Effector memory CD8-positive, alpha-beta T cell (primary cell): ENCODE measurements at regions not wholly inside any gene's neighbourhood (a gene's known extent, or its start where the extent isn't known, plus 50 kb on each side); places are given as distances from the start of the nearest gene placed in this dataset.
A peak's percentile ranks its signal among the peaks of the same experiment; 100 is the strongest.

Source experiments
- ATAC-seq: fragments of 150-1000 bp; cut with Tn5 transposase; replicated peaks from 2 replicates; pipeline ENCODE4 v1.10.0; 2021; ENCODE audit warnings: mild to moderate bottlenecking, moderate library complexity
- DNase-seq, 3 experiments: peaks; one replicate each; pipeline ENCODE4 v3.0.0; 2021
- H3K27ac Mint-ChIP-seq, 2 donors: one replicate each; pipeline ENCODE4 v1.8.0; 2022; ENCODE audit warnings: mild to moderate bottlenecking in 2 of 2, mixed read lengths in 2 of 2, moderate library complexity in 2 of 2
- H3K27me3 Mint-ChIP-seq, 2 donors: one replicate each; pipeline ENCODE4 v1.8.0; 2022; ENCODE audit warnings: mixed read lengths in 2 of 2
- H3K36me3 Mint-ChIP-seq: one replicate; pipeline ENCODE4 v1.8.0; 2022; ENCODE audit warnings: mild to moderate bottlenecking, moderate library complexity, mixed read lengths; ENCODE audit not compliant: insufficient read depth
- H3K4me1 Mint-ChIP-seq, 2 donors: one replicate each; pipeline ENCODE4 v1.8.0; 2022; ENCODE audit warnings: low read depth in 2 of 2, mixed read lengths in 2 of 2
- H3K4me3 Mint-ChIP-seq, 2 donors: one replicate each; pipeline ENCODE4 v1.8.0; 2022; ENCODE audit warnings: mild to moderate bottlenecking in 2 of 2, mixed read lengths in 2 of 2, moderate library complexity in 2 of 2
- H3K9me3 Mint-ChIP-seq, 2 donors: one replicate each; pipeline ENCODE4 v1.8.0; 2022; ENCODE audit warnings: mixed read lengths in 2 of 2

DNA sequence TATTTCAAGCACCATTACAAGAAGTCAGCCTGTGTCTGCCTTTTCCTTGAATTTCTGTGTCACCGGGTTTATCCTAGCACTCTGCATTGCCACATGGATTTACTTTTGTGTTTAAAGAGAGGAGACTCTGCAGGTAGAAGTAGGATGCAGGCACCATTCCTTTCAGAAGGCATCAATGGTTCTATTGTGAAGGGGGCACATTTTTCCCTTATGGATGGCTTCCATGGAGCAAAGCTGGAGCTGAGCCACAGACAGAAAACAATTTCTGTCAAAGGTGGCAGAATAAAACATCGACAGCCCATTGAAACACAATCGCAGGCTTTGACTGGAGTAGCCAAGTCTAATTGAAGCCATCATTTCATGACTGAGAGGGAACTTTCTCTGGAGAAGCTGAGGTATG lies 288.0 kb upstream of the ANKH start:
- DNase-seq (no peak), ATAC-seq (no peak)
- H3K4me1 Mint-ChIP-seq: no peaks in the 10 kb centered on the region
- no peaks in the 10 kb centered on the region for H3K27me3 Mint-ChIP-seq
- H3K9me3 Mint-ChIP-seq: peaks cover 12 to 13% of the 10 kb centered on the region in 2 donors
- H3K27ac Mint-ChIP-seq: no peak overlapping the region
- H3K4me3 Mint-ChIP-seq: no peak overlapping the region
- no peaks in the 10 kb centered on the region for H3K36me3 Mint-ChIP-seq

DNA sequence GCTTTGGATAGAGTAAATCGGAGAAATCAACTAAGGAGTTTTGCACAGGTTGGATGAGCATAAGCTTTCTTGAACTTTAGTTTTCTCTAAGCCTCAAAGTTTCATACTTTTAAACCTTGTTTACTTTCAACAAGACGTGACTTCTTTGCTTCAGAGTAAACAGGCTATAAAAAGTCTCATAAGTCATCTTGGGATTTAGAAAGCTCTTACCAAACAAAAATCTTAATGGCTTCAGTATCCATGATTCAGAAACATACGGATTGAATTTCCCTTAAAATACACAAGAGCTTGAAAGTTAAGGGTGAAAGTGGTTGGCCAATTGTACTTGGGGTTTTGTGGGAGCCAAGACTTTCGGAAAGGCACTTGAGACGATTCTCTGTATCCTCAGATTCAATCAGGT lies 270.9 kb upstream of the ANKH start:
- H3K27ac Mint-ChIP-seq: no peak overlapping the region
- DNase-seq (no peak), ATAC-seq (no peak)
- no peaks in the 10 kb centered on the region for H3K36me3 Mint-ChIP-seq
- H3K27me3 Mint-ChIP-seq: no peaks in the 10 kb centered on the region
- H3K4me3 Mint-ChIP-seq: no peak overlapping the region
- peaks cover 0 to 16% of the 10 kb centered on the region in 2 donors for H3K9me3 Mint-ChIP-seq
- H3K4me1 Mint-ChIP-seq: no peaks in the 10 kb centered on the region

DNA sequence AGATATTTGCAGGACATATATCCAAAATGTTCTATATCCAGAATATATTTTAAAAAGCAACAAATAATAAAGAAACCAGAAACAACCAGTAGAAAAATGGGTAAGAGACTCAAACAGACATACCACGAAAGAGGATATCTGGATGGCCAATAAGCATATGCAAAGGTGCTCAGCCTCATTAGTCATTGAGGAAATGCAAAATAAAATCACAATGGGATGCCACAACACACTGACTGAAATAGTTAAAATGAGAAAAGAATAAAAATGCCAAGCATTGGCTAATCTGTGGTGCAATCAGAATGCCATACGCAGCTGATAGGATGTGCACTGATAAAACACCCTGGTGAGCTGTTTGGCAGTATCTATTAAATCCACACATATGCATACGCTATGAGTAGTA lies 265.8 kb upstream of the ANKH start:
- DNase-seq (no peak), ATAC-seq (no peak)
- Mint-ChIP-seq H3K27ac (no peak overlapping the region), H3K27me3 (no peaks in the 10 kb centered on the region), H3K4me1 (no peaks in the 10 kb centered on the region), H3K36me3 (no peaks in the 10 kb centered on the region), H3K9me3 (peaks cover 7 to 10% of the 10 kb centered on the region in 2 donors), H3K4me3 (no peak overlapping the region)

DNA sequence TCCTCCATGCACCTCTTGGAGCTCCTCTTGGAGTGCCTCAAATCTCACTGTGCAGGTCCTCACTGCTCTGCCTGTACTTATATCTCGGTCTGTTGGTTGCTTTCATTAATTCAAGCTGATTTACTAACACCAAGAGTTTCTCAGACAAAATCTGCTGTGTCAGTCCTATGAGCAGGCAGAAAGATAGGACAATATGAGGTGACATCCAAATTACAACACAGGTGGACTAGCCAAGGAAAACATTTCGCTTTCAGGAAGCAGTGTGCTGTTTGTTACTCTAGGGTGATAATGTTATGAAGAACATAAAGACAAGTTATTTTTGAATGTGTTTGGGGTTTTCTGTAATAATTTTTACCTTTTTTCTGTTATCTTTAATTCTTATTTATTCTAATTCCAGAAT lies 264.1 kb upstream of the ANKH start:
- DNase-seq: no peak
- Mint-ChIP-seq H3K36me3 (no peaks in the 10 kb centered on the region), H3K4me3 (no peak overlapping the region), H3K27ac (no peak overlapping the region), H3K9me3 (peaks cover 7 to 10% of the 10 kb centered on the region in 2 donors), H3K27me3 (no peaks in the 10 kb centered on the region), H3K4me1 (no peaks in the 10 kb centered on the region)
- no peak for ATAC-seq

DNA sequence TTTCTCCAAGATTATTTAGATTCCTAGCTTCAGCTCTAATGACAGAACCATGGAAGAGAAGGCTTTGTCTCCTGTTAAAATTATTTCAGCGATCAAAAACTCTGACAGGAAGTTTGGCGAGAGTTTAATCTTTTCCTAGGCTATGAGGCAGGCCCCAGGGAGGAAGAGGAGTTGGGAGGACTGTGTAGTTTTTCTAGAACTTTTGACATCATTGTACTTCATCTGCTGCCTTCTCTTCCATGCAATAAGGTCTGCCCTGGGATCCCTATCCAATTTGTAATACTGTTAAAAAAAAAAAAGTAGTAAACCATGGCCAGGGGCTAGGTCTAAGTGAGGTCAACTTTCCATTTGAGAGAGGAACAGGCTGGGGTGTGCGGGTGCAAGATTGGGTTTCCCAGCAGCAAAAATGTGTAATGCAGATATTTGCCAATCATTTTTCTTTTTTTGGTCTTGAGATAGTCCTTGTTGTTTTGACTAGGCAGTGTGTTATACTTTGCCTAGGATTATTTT lies 261.9 kb upstream of the ANKH start:
- no peaks in the 10 kb centered on the region for H3K4me1 Mint-ChIP-seq
- no peak for ATAC-seq

DNA sequence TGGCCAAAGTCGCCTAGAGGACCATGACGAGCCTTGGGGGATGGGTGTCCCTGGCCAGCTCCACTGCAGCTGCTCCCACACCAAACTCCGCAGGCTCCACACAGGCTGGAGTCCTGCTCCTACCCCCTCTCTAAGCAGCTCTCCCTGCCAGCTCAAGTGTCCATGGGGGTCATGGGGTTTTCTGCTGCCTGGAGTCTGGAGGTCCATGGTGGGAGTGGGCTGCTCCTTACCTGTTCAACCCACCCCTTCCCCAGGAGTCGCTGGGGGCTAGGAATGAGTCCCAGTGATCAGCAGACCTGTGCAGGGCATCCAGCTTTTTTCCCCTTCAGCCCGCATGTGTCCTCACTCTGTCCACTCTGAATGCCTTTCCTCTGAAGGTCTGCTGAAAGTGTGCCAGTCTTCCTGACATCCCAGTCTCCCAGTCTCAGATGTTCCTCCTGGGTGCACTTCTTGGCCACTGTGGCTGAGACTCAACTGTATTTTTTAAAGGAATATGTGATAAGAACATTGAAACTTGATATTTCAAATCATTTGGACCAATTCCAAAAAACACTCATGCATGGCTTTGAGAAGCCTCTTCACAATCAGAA lies 261.3 kb upstream of the ANKH start:
- no peaks in the 10 kb centered on the region for H3K36me3 Mint-ChIP-seq
- peaks cover 8 to 11% of the 10 kb centered on the region in 2 donors for H3K9me3 Mint-ChIP-seq
- no peak overlapping the region for H3K4me3 Mint-ChIP-seq
- H3K27me3 Mint-ChIP-seq: no peaks in the 10 kb centered on the region
- no peak overlapping the region for H3K27ac Mint-ChIP-seq
- ATAC-seq (no peak), DNase-seq (no peak)
- H3K4me1 Mint-ChIP-seq: no peaks in the 10 kb centered on the region

More for the DNA sequence above, 261.9 kb upstream of the ANKH start:
- H3K36me3 Mint-ChIP-seq: no peaks in the 10 kb centered on the region
- H3K4me3 Mint-ChIP-seq: no peak overlapping the region
- no peaks in the 10 kb centered on the region for H3K27me3 Mint-ChIP-seq
- H3K9me3 Mint-ChIP-seq: peaks cover 8 to 9% of the 10 kb centered on the region in 2 donors
- no peak overlapping the region for H3K27ac Mint-ChIP-seq
- no peak for DNase-seq

DNA sequence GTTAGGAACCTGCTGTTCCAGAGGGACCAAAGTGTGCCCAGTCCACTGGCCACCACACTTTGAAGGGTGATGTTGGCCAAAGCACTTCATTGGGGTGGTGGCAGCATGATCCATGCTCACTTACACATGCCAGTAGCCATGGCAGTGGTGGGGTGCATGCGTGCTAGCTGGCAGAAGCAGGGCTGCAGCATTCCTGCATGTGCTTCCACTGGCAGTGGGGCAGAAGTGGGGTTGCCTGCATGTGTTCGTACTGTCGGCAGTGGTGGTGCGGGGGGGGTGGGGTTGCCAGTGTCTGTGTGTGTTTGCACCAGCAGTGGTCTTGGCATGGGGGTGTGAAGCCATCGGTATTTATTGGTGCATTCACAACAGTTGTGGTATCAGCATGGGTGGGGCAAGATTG lies 260.3 kb upstream of the ANKH start:
- H3K4me1 Mint-ChIP-seq: no peaks in the 10 kb centered on the region
- H3K27me3 Mint-ChIP-seq: no peaks in the 10 kb centered on the region
- no peak for ATAC-seq
- no peak overlapping the region for H3K27ac Mint-ChIP-seq
- no peak for DNase-seq
- H3K9me3 Mint-ChIP-seq: peaks cover 8 to 10% of the 10 kb centered on the region in 2 donors
- no peaks in the 10 kb centered on the region for H3K36me3 Mint-ChIP-seq
- H3K4me3 Mint-ChIP-seq: no peak overlapping the region

DNA sequence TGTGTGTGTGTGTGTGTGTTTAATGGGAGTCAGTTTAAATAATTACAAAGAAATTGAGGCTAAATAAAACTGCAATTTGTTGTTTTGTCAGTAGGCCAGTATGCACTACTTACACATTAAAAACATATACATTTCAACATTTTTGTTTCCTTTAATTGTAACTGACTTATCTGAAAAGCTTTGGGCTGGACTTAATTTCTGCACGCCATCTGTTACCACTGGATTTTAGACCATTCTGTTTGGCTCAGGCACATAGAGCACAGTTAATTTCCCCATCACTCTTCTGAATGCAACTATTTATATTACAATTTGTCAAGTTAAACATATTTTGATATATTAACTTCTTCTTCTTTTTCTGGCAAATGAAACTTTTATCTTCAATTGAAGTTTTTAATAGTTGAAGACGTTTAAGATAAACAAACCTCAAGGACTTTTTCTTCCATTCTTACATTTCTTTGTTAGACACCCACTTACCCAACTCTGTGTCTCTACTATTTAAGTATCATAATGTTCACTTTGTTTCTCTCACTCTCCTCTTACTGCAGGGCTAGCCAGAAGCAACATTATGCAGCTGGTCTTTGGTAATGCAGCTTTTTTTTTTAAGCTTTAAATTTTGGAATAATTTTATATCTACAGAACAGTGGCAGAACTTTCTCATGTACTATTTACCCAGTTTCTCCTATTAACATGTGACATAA lies 253.4 kb upstream of the ANKH start:
- Mint-ChIP-seq H3K27ac (no peak overlapping the region), H3K4me1 (no peaks in the 10 kb centered on the region), H3K27me3 (no peaks in the 10 kb centered on the region), H3K9me3 (peaks cover 4 to 19% of the 10 kb centered on the region in 2 donors), H3K4me3 (no peak overlapping the region), H3K36me3 (no peaks in the 10 kb centered on the region)
- ATAC-seq (no peak), DNase-seq (no peak)

DNA sequence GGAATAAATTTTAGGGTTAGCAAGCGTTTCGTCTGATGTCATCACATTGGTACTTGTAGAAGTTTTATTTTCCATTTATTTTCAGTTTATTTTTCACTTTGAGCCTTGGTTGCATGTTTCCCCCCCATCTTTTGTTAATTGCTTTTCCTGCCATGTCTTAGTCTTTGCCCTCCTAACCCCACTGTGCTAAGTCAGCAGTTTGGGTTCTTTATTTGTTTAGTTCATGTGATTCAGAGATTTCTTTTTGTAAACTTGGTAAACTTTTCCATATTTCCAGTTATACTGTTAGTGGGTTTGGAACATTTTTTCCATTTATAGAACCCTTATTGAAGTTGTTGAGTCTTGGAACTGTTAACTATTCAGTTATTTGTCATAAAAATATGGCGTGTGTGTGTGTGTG lies 252.9 kb upstream of the ANKH start:
- Mint-ChIP-seq H3K4me3 (no peak overlapping the region), H3K9me3 (peaks cover 3 to 15% of the 10 kb centered on the region in 2 donors)

DNA sequence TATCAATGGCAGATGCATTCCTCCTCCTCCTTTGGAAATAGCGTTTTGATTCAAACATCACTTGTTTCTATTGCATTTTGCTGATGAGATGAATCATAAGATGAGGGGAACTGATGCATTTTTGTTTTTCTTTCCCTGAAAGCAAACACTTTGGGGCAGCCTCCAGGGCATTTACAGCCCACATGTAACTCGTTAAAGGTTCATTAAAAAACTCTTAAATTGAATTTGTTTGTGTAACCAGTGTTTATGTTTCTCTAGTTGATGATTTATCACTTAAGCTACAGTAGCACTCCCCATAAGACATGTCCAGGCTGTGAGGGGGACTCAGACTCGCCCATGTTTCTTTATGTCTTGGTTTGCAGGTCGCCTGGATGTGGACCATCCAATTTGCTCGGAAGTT lies 246.1 kb upstream of the ANKH start:
- H3K4me1 Mint-ChIP-seq: no peaks in the 10 kb centered on the region
- H3K36me3 Mint-ChIP-seq: peaks cover 4% of the 10 kb centered on the region
- ATAC-seq (no peak), DNase-seq (no peak)
- H3K4me3 Mint-ChIP-seq: no peak overlapping the region
- H3K9me3 Mint-ChIP-seq: peaks cover 0 to 11% of the 10 kb centered on the region in 2 donors
- no peak overlapping the region for H3K27ac Mint-ChIP-seq
- peaks cover 10% of the 10 kb centered on the region in 2 donors for H3K27me3 Mint-ChIP-seq

More for the DNA sequence above, 252.9 kb upstream of the ANKH start:
- Mint-ChIP-seq H3K4me1 (no peaks in the 10 kb centered on the region), H3K27ac (no peak overlapping the region), H3K36me3 (no peaks in the 10 kb centered on the region), H3K27me3 (peaks cover 0 to 2% of the 10 kb centered on the region in 2 donors)
- DNase-seq (no peak), ATAC-seq (no peak)

DNA sequence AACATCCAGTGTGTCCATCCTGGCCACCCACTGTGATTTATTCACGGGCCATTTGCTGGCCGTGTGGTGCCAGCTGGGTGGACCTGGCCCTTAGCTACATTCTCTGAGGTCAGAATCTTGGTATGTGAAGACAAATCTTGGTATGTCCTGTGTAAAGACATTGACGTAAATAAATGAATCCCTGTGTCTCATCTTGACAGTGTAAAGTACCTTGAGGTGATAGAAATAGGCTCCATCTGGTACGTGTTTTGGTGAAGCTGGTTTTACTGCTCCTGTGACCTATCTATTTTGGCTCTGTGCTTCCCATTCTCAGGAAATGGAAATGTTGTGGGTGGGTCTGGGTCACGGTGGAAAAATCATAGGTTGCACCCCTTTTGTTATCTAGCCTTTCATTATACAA lies 245.4 kb upstream of the ANKH start:
- Mint-ChIP-seq H3K9me3 (peaks cover 0 to 9% of the 10 kb centered on the region in 2 donors), H3K27ac (no peak overlapping the region), H3K4me3 (no peak overlapping the region), H3K36me3 (peaks cover 4% of the 10 kb centered on the region), H3K27me3 (peaks cover 10% of the 10 kb centered on the region in 2 donors), H3K4me1 (no peaks in the 10 kb centered on the region)
- no peak for DNase-seq
- ATAC-seq: no peak

DNA sequence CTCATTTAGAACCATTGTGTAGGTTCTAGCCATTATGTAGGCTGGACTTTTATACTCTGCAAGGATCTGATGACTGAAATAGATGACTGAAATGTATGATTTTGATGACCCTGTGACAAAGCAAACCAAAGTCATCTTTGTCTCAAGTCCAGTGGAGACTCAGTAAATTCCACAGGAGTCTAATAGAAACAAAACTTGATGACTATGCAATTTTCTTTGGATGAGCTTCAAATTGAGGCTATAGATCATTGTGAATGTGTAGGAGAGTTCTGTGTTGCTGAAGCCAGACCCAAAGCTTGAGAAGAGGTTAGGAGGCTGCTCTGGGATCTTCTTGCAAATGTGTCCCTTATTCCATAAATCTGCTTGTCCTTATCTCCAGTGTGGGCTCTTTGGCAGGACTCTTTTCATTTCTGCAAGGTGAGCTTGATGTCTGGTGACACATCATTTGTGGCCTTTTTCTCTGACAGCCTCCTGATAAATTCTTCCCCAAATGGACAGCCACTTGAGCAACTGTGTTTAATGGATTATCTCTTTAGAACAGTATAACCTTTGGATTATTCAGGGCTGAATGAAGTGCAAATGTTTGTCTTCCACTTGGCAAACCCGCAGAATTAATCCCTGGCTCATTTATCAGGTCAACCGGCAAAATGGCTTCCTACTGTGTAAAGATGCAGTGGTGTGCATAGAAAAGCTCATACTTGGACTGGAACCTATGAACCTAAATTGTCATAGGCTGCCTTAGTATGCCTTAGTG lies 235.1 kb upstream of the ANKH start:
- Mint-ChIP-seq H3K27ac (no peak overlapping the region), H3K9me3 (no peaks in the 10 kb centered on the region), H3K4me3 (no peak overlapping the region), H3K36me3 (no peaks in the 10 kb centered on the region), H3K4me1 (peaks cover 3 to 4% of the 10 kb centered on the region in 2 donors), H3K27me3 (peaks cover 0 to 7% of the 10 kb centered on the region in 2 donors)
- DNase-seq (no peak), ATAC-seq (no peak)

DNA sequence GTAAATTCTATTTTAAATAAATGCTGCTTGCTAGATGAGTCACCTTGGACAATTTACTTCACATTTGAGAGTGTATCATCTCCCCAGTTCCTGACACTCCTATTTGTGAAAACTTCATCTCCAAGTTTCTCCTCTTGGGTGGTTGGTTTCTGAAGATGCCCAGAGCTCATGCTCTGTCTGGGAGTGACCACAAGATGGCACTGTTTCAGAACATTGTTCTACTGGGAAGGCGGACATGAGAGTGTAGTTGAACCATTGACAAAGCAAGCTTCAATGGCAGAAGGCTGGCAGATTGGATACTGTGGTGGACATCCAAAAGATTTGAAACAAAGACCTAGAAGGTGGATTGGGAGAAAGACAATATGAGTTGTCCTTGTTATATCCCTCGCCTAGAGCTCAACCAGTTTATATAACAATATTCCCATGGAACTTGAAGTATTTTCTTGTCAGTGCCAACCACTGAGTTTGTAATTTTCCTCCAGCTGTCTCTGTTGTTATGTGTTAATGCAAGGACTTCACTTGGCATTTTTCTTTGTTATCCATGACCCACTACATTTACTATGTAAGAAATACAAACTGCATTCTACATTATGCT lies 234.3 kb upstream of the ANKH start:
- H3K4me3 Mint-ChIP-seq: no peak overlapping the region
- DNase-seq: peak in 2 of 3 experiments; percentile 2
- no peak for ATAC-seq
- H3K27ac Mint-ChIP-seq: no peak overlapping the region
- H3K27me3 Mint-ChIP-seq: peaks cover 0 to 7% of the 10 kb centered on the region in 2 donors
- peaks cover 3 to 4% of the 10 kb centered on the region in 2 donors for H3K4me1 Mint-ChIP-seq
- H3K9me3 Mint-ChIP-seq: no peaks in the 10 kb centered on the region
- H3K36me3 Mint-ChIP-seq: no peaks in the 10 kb centered on the region
